ENCODE measurements at regions not wholly inside any gene's neighbourhood (a gene's known extent, or its start where the extent isn't known, plus 50 kb on each side); places are given as distances from the start of the nearest gene placed in this dataset.

DNA sequence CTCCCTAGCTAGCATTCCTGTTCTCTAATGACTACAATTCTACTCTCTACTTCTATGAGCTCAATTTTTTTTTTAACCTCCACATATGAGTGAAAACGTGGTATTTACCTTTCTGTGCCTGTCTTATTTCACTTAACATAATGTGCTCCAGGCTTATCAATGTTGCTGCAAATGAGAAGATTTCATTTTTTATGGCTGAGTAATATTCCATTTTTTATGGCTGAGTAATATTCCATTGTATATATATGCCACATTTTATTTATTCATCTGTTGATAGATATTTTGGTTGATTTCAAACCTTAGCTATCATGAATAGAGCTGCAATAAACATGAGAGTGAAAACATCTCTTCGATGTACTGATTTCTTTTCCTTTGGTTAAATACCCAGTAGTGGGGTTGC is 159.6 kb upstream of the TPK1 start:
- no peak for TF ChIP-seq CTCF (IDR thresholded peaks at IDR 0.05; ENCODE audit: low read depth, low read length)
- DNase-seq (ENCODE audit: low read depth) = no peak
- no peak overlapping the region for H3K4me3 ChIP-seq (ENCODE audit: low read depth, low read length)

DNA sequence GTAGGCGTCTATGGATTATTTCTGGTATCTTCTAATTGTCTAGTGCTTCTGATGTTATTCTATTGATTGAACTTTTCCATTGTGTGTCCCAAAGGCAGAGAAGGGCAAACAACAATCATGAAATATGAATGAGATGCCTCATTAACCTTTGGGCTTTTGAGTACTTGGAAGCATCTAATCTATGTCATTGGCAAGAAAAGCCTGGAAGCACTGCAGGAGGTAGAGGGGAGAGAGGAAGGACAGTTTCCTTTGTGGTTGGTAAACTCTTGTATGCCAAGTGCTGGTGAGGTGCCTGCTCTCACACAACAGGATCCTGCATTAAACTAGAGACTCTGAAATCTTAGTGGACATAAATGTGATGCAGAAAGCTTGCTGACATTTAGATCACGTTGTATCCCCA is 155.2 kb upstream of the TPK1 start:
- H3K4me3 ChIP-seq (ENCODE audit: low read depth, low read length) = no peak overlapping the region
- TF ChIP-seq POLR2A (IDR thresholded peaks at IDR 0.05; ENCODE audit: extremely low read depth, insufficient read length) (no peak), CTCF (IDR thresholded peaks at IDR 0.05; ENCODE audit: low read depth, low read length) (no peak), MAX (IDR thresholded peaks at IDR 0.05; ENCODE audit: low read depth, low read length) (no peak), MYC (IDR thresholded peaks at IDR 0.05; ENCODE audit: low read depth, low read length) (no peak)
- DNase-seq (ENCODE audit: low read depth) = no peak

DNA sequence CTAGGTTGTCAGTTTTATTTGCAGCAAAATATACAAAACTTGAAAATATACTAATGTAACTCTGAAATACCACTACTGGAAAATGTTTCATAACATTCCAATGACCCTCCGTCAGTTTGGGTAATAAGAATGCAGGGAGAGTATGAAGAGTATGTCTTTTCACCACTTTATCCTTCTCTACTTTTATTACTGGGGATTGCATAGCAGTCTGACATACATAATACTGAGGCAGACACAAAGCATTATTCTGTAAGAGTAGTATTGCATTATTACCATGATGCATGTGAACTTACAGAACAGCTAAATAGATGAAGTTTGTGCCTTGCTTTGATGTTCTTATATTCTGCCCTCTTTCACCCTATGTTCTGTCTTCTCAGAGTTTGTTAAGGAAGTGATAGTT is 151.8 kb upstream of the TPK1 start:
- no peak overlapping the region for H3K4me3 ChIP-seq (ENCODE audit: low read depth, low read length)
- DNase-seq (ENCODE audit: low read depth) = no peak
- TF ChIP-seq MYC (IDR thresholded peaks at IDR 0.05; ENCODE audit: low read depth, low read length) = no peak
- TF ChIP-seq MAX (IDR thresholded peaks at IDR 0.05; ENCODE audit: low read depth, low read length) = no peak
- TF ChIP-seq POLR2A (IDR thresholded peaks at IDR 0.05; ENCODE audit: extremely low read depth, insufficient read length) = no peak
- no peak for TF ChIP-seq CTCF (IDR thresholded peaks at IDR 0.05; ENCODE audit: low read depth, low read length)

GRCh38 chr7:144982133-144982532 is 146.3 kb upstream of the TPK1 start:
- no peak overlapping the region for H3K4me3 ChIP-seq (ENCODE audit: low read depth, low read length)
- no peak for DNase-seq (ENCODE audit: low read depth)
- no peak for TF ChIP-seq MAX (IDR thresholded peaks at IDR 0.05; ENCODE audit: low read depth, low read length)
- no peak for TF ChIP-seq POLR2A (IDR thresholded peaks at IDR 0.05; ENCODE audit: extremely low read depth, insufficient read length)
- no peak for TF ChIP-seq CTCF (IDR thresholded peaks at IDR 0.05; ENCODE audit: low read depth, low read length)
- TF ChIP-seq MYC (IDR thresholded peaks at IDR 0.05; ENCODE audit: low read depth, low read length) = no peak

- H3K4me3 ChIP-seq (ENCODE audit: low read depth, low read length) = no peak overlapping the region
- peak; percentile 15 for DNase-seq (ENCODE audit: low read depth)
- TF ChIP-seq POLR2A (IDR thresholded peaks at IDR 0.05; ENCODE audit: extremely low read depth, insufficient read length) (no peak), CTCF (IDR thresholded peaks at IDR 0.05; ENCODE audit: low read depth, low read length) (no peak), MAX (IDR thresholded peaks at IDR 0.05; ENCODE audit: low read depth, low read length) (no peak), MYC (IDR thresholded peaks at IDR 0.05; ENCODE audit: low read depth, low read length) (no peak)
Measured at GRCh38 chr7:144975882-144976281, 140.0 kb upstream of the TPK1 start.

DNA sequence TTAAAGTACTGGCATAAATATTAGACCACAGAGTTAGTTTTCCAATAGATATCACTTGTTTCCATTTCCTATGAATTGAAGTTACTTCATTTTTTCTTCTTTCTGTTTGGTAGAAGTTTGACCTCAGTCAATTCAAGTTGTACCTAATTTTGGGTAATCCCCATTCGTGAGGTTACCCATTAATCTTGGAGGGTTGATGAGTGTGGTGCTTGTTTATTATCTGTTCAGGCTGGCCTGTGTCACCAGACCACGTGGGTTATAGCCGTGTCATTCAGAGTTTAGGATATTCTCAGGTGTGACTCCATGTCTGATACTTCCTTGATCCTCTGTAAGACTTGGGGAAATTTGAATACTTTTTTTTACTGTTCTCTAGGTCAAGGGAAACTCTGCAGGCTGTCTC is 133.9 kb upstream of the TPK1 start:
- no peak for TF ChIP-seq POLR2A (IDR thresholded peaks at IDR 0.05; ENCODE audit: extremely low read depth, insufficient read length)
- TF ChIP-seq CTCF (IDR thresholded peaks at IDR 0.05; ENCODE audit: low read depth, low read length) = no peak
- TF ChIP-seq MAX (IDR thresholded peaks at IDR 0.05; ENCODE audit: low read depth, low read length) = no peak
- TF ChIP-seq MYC (IDR thresholded peaks at IDR 0.05; ENCODE audit: low read depth, low read length) = no peak
- H3K4me3 ChIP-seq (ENCODE audit: low read depth, low read length) = no peak overlapping the region
- no peak for DNase-seq (ENCODE audit: low read depth)

Data from NB4 (cell line).